Liver (tissue), 8 donors: ENCODE measurements at regions not wholly inside any gene's neighbourhood (a gene's known extent, or its start where the extent isn't known, plus 50 kb on each side); places are given as distances from the start of the nearest gene placed in this dataset.

Source experiments
- DNase-seq: peaks from one replicate; pipeline ENCODE4 v3.0.0-alpha.2; 2017; ENCODE audit warnings: low spot score
- H3K27ac ChIP-seq, 2 donors: one replicate each; pipeline ENCODE4 v1.7.0; 2013; ENCODE audit warnings: inconsistent platforms in 2 of 2, low read length in 2 of 2, control low read depth in 1 of 2, low read depth in 1 of 2, mild to moderate bottlenecking in 1 of 2
- H3K27me3 ChIP-seq, 4 donors: one replicate each; pipeline versions ENCODE4 v1.6.1 to v1.7.0; 2013; ENCODE audit warnings: low read length in 3 of 4, inconsistent platforms in 1 of 4, mild to moderate bottlenecking in 1 of 4, moderate library complexity in 1 of 4; ENCODE audit not compliant: control insufficient read depth in 4 of 4, insufficient read depth in 4 of 4
- H3K36me3 ChIP-seq, 4 donors: one replicate each; pipeline versions ENCODE4 v1.6.1 to v1.7.0; 2013; ENCODE audit warnings: low read length in 3 of 4, mild to moderate bottlenecking in 3 of 4, low read depth in 1 of 4, moderate library complexity in 1 of 4; ENCODE audit not compliant: control insufficient read depth in 4 of 4, insufficient read depth in 3 of 4
- H3K4me1 ChIP-seq, 4 donors: one replicate each; pipeline versions ENCODE4 v1.6.1 to v1.7.0; 2013; ENCODE audit warnings: low read length in 3 of 4, mild to moderate bottlenecking in 3 of 4, moderate library complexity in 1 of 4; ENCODE audit not compliant: control insufficient read depth in 4 of 4, insufficient read depth in 4 of 4
- H3K4me3 ChIP-seq, 3 donors: one replicate each; pipeline versions ENCODE4 v1.6.1 to v1.7.0; 2013; ENCODE audit warnings: low read length in 3 of 3, control low read depth in 1 of 3, low read depth in 1 of 3, mild to moderate bottlenecking in 1 of 3
- H3K9ac ChIP-seq, 2 donors: one replicate each; pipeline ENCODE4 v1.7.0; 2013; ENCODE audit warnings: low read length in 2 of 2, mild to moderate bottlenecking in 2 of 2, moderate library complexity in 2 of 2, control low read depth in 1 of 2, low read depth in 1 of 2
- H3K9me3 ChIP-seq, 4 donors: one replicate each; pipeline versions ENCODE4 v1.6.1 to v1.7.0; 2013; ENCODE audit warnings: low read length in 3 of 4; ENCODE audit not compliant: control insufficient read depth in 4 of 4
- ATF3 ChIP-seq: IDR thresholded peaks from 2 replicates; pipeline ENCODE4 v1.6.1; 2016; ENCODE audit warnings: antibody characterized with exemption
- CTCF ChIP-seq: fragments of 150-350 bp; IDR thresholded peaks from 2 replicates; pipeline ENCODE4 v1.5.1; 2017; ENCODE audit warnings: improper control_type of control experiment, low read depth, low read length; ENCODE audit not compliant: missing input control
- EGR1 ChIP-seq, 2 donors: IDR thresholded peaks; 2 replicates each; pipeline ENCODE4 v1.6.1; 2016 to 2018; ENCODE audit warnings: antibody characterized with exemption in 2 of 2, low read depth in 2 of 2
- FOXA1 ChIP-seq: IDR thresholded peaks from 2 replicates; pipeline ENCODE4 v1.6.1; 2016; ENCODE audit warnings: antibody characterized with exemption
- FOXA2 ChIP-seq: IDR thresholded peaks from 2 replicates; pipeline ENCODE4 v1.6.1; 2016; ENCODE audit warnings: antibody characterized with exemption
- GABPA ChIP-seq, 2 donors: IDR thresholded peaks in 1 of 2; conservative IDR thresholded peaks in 1 of 2; 2 replicates each; pipeline ENCODE4 v1.6.1; 2016; ENCODE audit warnings: antibody characterized with exemption in 2 of 2, mild to moderate bottlenecking in 1 of 2, moderate library complexity in 1 of 2
- HNF4A ChIP-seq, 2 donors: conservative IDR thresholded peaks; 2 replicates each; pipeline ENCODE4 v1.6.1; 2016; ENCODE audit warnings: antibody characterized with exemption in 2 of 2, mild to moderate bottlenecking in 2 of 2
- HNF4G ChIP-seq: IDR thresholded peaks from 2 replicates; pipeline ENCODE4 v1.6.1; 2016; ENCODE audit warnings: antibody characterized with exemption
- JUND ChIP-seq, 2 donors: IDR thresholded peaks; 2 replicates each; pipeline ENCODE4 v1.6.1; 2016; ENCODE audit warnings: antibody characterized with exemption in 2 of 2
- MAX ChIP-seq: IDR thresholded peaks from 2 replicates; pipeline ENCODE4 v1.6.1; 2016; ENCODE audit warnings: antibody characterized with exemption
- NR2F2 ChIP-seq: IDR thresholded peaks from 2 replicates; pipeline ENCODE4 v1.6.1; 2016; ENCODE audit warnings: antibody characterized with exemption
- RAD21 ChIP-seq, 2 donors: IDR thresholded peaks; 2 replicates each; pipeline ENCODE4 v1.6.1; 2016; ENCODE audit warnings: antibody characterized with exemption in 2 of 2, mild to moderate bottlenecking in 2 of 2
- REST ChIP-seq: IDR thresholded peaks from 2 replicates; pipeline ENCODE4 v1.6.1; 2016; ENCODE audit warnings: antibody characterized with exemption, mild to moderate bottlenecking
- RXRA ChIP-seq, 2 donors: IDR thresholded peaks; 2 replicates each; pipeline ENCODE4 v1.6.1; 2017 to 2018; ENCODE audit warnings: antibody characterized with exemption in 2 of 2, mild to moderate bottlenecking in 1 of 2
- SP1 ChIP-seq: IDR thresholded peaks from 2 replicates; pipeline ENCODE4 v1.6.1; 2018; ENCODE audit warnings: antibody characterized with exemption, mild to moderate bottlenecking
- TAF1 ChIP-seq: conservative IDR thresholded peaks from 2 replicates; pipeline ENCODE4 v1.6.1; 2016; ENCODE audit warnings: antibody characterized with exemption, mild to moderate bottlenecking
- YY1 ChIP-seq: IDR thresholded peaks from 2 replicates; pipeline ENCODE4 v1.6.1; 2016; ENCODE audit warnings: antibody characterized with exemption, mild to moderate bottlenecking
- ZBTB33 ChIP-seq: IDR thresholded peaks from 2 replicates; pipeline ENCODE4 v1.6.1; 2016; ENCODE audit warnings: antibody characterized with exemption
- WGBS: extraction: QIAGEN DNeasy Blood & Tissue Kit; methylation state at CpG from one replicate; pipeline ENCODE4 v1.1.7; 2013; 5-methylcytosine and 5-hydroxymethylcytosine counted together
- donor health status: healthy.
- donor health status: healthy.
- donor health status: healthy.
- donor health status: healthy.
- donor health status: healthy.

GRCh38 chr2:12194968-12195367 lies 448.5 kb downstream of the LPIN1 start:
- H3K27me3 ChIP-seq: no peaks in the 10 kb centered on the region
- TF ChIP-seq JUND (IDR thresholded peaks at IDR 0.05) (no peak), SP1 (no peak), FOXA1 (no peak), HNF4G (no peak), YY1 (no peak), NR2F2 (no peak), TAF1 (no peak), RXRA (IDR thresholded peaks at IDR 0.05) (no peak), FOXA2 (no peak), MAX (no peak), RAD21 (IDR thresholded peaks at IDR 0.05) (no peak), EGR1 (IDR thresholded peaks at IDR 0.05; ENCODE audit: low read depth in 2 of 2) (no peak), GABPA (IDR thresholded peaks at IDR 0.05 in 1 of 2, conservative IDR thresholded peaks at IDR 0.05 in 1 of 2) (no peak), CTCF (no peak), ATF3 (no peak), REST (no peak), ZBTB33 (no peak), HNF4A (conservative IDR thresholded peaks at IDR 0.05) (no peak)
- H3K9ac ChIP-seq: no peak overlapping the region
- H3K4me3 ChIP-seq: no peak overlapping the region
- 68% methylated on average over 1 of the region's 1 CpG for WGBS
- H3K4me1 ChIP-seq: no peaks in the 10 kb centered on the region
- H3K27ac ChIP-seq: no peak overlapping the region
- H3K9me3 ChIP-seq: peaks cover 0 to 2% (median 0%) of the 10 kb centered on the region in 4 donors
- no peak for DNase-seq
- H3K36me3 ChIP-seq: no peaks in the 10 kb centered on the region

- H3K9me3 ChIP-seq: peaks cover 0 to 2% (median 0%) of the 10 kb centered on the region in 4 donors
- no peaks in the 10 kb centered on the region for H3K27me3 ChIP-seq
- WGBS: 64% methylated on average over 1 of the region's 1 CpG
- no peak overlapping the region for H3K4me3 ChIP-seq
- H3K27ac ChIP-seq: no peak overlapping the region
- no peak overlapping the region for H3K9ac ChIP-seq
- no peak for DNase-seq
- no peaks in the 10 kb centered on the region for H3K36me3 ChIP-seq
- no peaks in the 10 kb centered on the region for H3K4me1 ChIP-seq
- TF ChIP-seq RXRA (IDR thresholded peaks at IDR 0.05): no peak
- no peak for TF ChIP-seq SP1
- TF ChIP-seq HNF4A (conservative IDR thresholded peaks at IDR 0.05): no peak
- no peak for TF ChIP-seq FOXA1
- TF ChIP-seq ZBTB33: no peak
- no peak for TF ChIP-seq ATF3
- TF ChIP-seq YY1: no peak
- TF ChIP-seq HNF4G: no peak
- no peak for TF ChIP-seq JUND (IDR thresholded peaks at IDR 0.05)
- no peak for TF ChIP-seq FOXA2
- no peak for TF ChIP-seq CTCF
- TF ChIP-seq NR2F2: no peak
- no peak for TF ChIP-seq MAX
- no peak for TF ChIP-seq GABPA (IDR thresholded peaks at IDR 0.05 in 1 of 2, conservative IDR thresholded peaks at IDR 0.05 in 1 of 2)
Observed at GRCh38 chr2:12196495-12196894, 450.1 kb downstream of the LPIN1 start.
